Naive thymus-derived CD4-positive, alpha-beta T cell (primary cell): ENCODE measurements at regions not wholly inside any gene's neighbourhood (a gene's known extent, or its start where the extent isn't known, plus 50 kb on each side); places are given as distances from the start of the nearest gene placed in this dataset.
"Not testable (repeated sequence)": the region's sequence is repeated elsewhere in the genome, so short reads cannot be mapped to it uniquely, and the experiment has no call there.

Experiments
- ATAC-seq: fragments of 150-1000 bp; cut with Tn5 transposase; 2 replicates; pipeline ENCODE4 v1.10.0; 2021; ENCODE audit warnings: mild to moderate bottlenecking, moderate library complexity
- CTCF ChIA-PET: fragments of 350-600 bp; sonication (Branson Sonifier 250); formaldehyde crosslinking; loops from one replicate; lab custom pipeline; 2021; ENCODE audit warnings: antibody characterized with exemption; lab: Charles Lee
- POLR2A ChIA-PET: fragments of 350-600 bp; sonication (Branson Sonifier 250); formaldehyde crosslinking; loops from one replicate; lab custom pipeline; 2021; ENCODE audit warnings: antibody characterized with exemption, inconsistent platforms; lab: Charles Lee
- DNase-seq, 9 donors: peaks; one replicate each; pipeline versions ENCODE4 v3.0.0 to v3.0.0-alpha.2; 2020 to 2022; ENCODE audit warnings: mixed read lengths in 1 of 9
- H3K27ac ChIP-seq: one replicate; pipeline ENCODE4 v1.7.0; 2013; ENCODE audit warnings: mild to moderate bottlenecking, low read depth, low read length, moderate library complexity
- H3K27me3 ChIP-seq, 2 donors: one replicate each; pipeline ENCODE4 v1.7.0; 2013; ENCODE audit warnings: low read length in 2 of 2, mild to moderate bottlenecking in 2 of 2, moderate library complexity in 2 of 2; ENCODE audit not compliant: control insufficient read depth in 2 of 2, insufficient read depth in 2 of 2
- H3K36me3 ChIP-seq, 3 experiments: 1 replicate in 2 of 3; 2 replicates in 1 of 3; pipeline ENCODE4 v1.7.0; 2013; ENCODE audit warnings: low read length in 3 of 3, mild to moderate bottlenecking in 3 of 3, moderate library complexity in 1 of 3; ENCODE audit not compliant: insufficient read depth in 3 of 3, control insufficient read depth in 2 of 3
- H3K4me1 ChIP-seq, 2 donors: one replicate each; pipeline ENCODE4 v1.7.0; 2013; ENCODE audit warnings: low read length in 2 of 2, mild to moderate bottlenecking in 2 of 2, moderate library complexity in 1 of 2; ENCODE audit not compliant: control insufficient read depth in 2 of 2, insufficient read depth in 2 of 2
- H3K4me3 ChIP-seq: 2 replicates; pipeline ENCODE4 v1.7.0; 2013; ENCODE audit warnings: mild to moderate bottlenecking, low read length
- H3K9me3 ChIP-seq, 3 experiments: 1 replicate in 2 of 3; 2 replicates in 1 of 3; pipeline ENCODE4 v1.7.0; 2013; ENCODE audit warnings: low read length in 3 of 3; ENCODE audit not compliant: control insufficient read depth in 2 of 3
- H3K27ac Mint-ChIP-seq, 9 donors: one replicate each; pipeline ENCODE4 v1.8.0; 2020 to 2022; ENCODE audit warnings: mixed read lengths in 9 of 9, mild to moderate bottlenecking in 8 of 9, moderate library complexity in 5 of 9, inconsistent platforms in 2 of 9
- H3K27me3 Mint-ChIP-seq, 5 donors: one replicate each; pipeline ENCODE4 v1.8.0; 2021 to 2022; ENCODE audit warnings: mixed read lengths in 5 of 5, mild to moderate bottlenecking in 1 of 5
- H3K36me3 Mint-ChIP-seq, 5 donors: one replicate each; pipeline ENCODE4 v1.8.0; 2020 to 2022; ENCODE audit warnings: mixed read lengths in 5 of 5, mild to moderate bottlenecking in 3 of 5, inconsistent platforms in 1 of 5
- H3K4me1 Mint-ChIP-seq, 7 donors: one replicate each; pipeline ENCODE4 v1.8.0; 2020 to 2022; ENCODE audit warnings: mixed read lengths in 7 of 7, mild to moderate bottlenecking in 3 of 7, inconsistent platforms in 1 of 7
- H3K4me3 Mint-ChIP-seq, 10 donors: one replicate each; pipeline ENCODE4 v1.8.0; 2020 to 2022; ENCODE audit warnings: mild to moderate bottlenecking in 10 of 10, mixed read lengths in 10 of 10, moderate library complexity in 6 of 10, inconsistent platforms in 2 of 10
- H3K9me3 Mint-ChIP-seq, 11 donors: one replicate each; pipeline ENCODE4 v1.8.0; 2020 to 2022; ENCODE audit warnings: mixed read lengths in 11 of 11, mild to moderate bottlenecking in 4 of 11, inconsistent platforms in 1 of 11, moderate library complexity in 1 of 11
- intact Hi-C, 2 donors: fragments of 100-400 bp; cut with micrococcal nuclease; formaldehyde crosslinking; loops; one replicate each; pipeline ENCODE4 v1.15.1; 2023

GRCh38 chr2:75875606-75876005 lies 164.9 kb upstream of the GCFC2 start:
- H3K9me3 Mint-ChIP-seq, DNase-seq, H3K36me3 Mint-ChIP-seq, H3K27ac ChIP-seq, POLR2A ChIA-PET, H3K9me3 ChIP-seq, H3K4me3 ChIP-seq, H3K4me1 ChIP-seq, CTCF ChIA-PET, H3K36me3 ChIP-seq, intact Hi-C loops, H3K27me3 ChIP-seq, H3K27ac Mint-ChIP-seq, H3K27me3 Mint-ChIP-seq, H3K4me1 Mint-ChIP-seq, H3K4me3 Mint-ChIP-seq, ATAC-seq: not testable (repeated sequence)

GRCh38 chr2:75871762-75872614 lies 161.3 kb upstream of the GCFC2 start:
- H3K27ac ChIP-seq, ATAC-seq, H3K4me1 ChIP-seq, H3K36me3 Mint-ChIP-seq, H3K9me3 Mint-ChIP-seq, CTCF ChIA-PET, H3K4me1 Mint-ChIP-seq, intact Hi-C loops, POLR2A ChIA-PET, H3K27me3 Mint-ChIP-seq, H3K36me3 ChIP-seq, DNase-seq, H3K27me3 ChIP-seq, H3K27ac Mint-ChIP-seq, H3K9me3 ChIP-seq, H3K4me3 Mint-ChIP-seq, H3K4me3 ChIP-seq: not testable (repeated sequence)

GRCh38 chr2:75870651-75871137 lies 160.0 kb upstream of the GCFC2 start:
- DNase-seq (no peak), ATAC-seq (no peak)
- Mint-ChIP-seq H3K27me3 (peaks cover 0 to 6% (median 5%) of the 10 kb centered on the region in 5 donors), H3K4me3 (peak overlapping the region in 1 of 10 donors; percentile 12), H3K36me3 (no peaks in the 10 kb centered on the region), H3K9me3 (peaks cover 0 to 4% (median 0%) of the 10 kb centered on the region in 11 donors), H3K4me1 (no peaks in the 10 kb centered on the region), H3K27ac (no peak overlapping the region)
- CTCF ChIA-PET, result no interaction called here
- Histone ChIP-seq H3K4me3 (no peak overlapping the region), H3K27ac (no peak overlapping the region), H3K36me3 (no peaks in the 10 kb centered on the region), H3K9me3 (no peaks in the 10 kb centered on the region), H3K4me1 (no peaks in the 10 kb centered on the region), H3K27me3 (no peaks in the 10 kb centered on the region)
- POLR2A ChIA-PET, result no interaction called here
- intact Hi-C loops, result no loop called here

GRCh38 chr2:75870133-75870532 lies 159.4 kb upstream of the GCFC2 start:
- intact Hi-C loops, result no loop called here
- Mint-ChIP-seq H3K27ac (no peak overlapping the region), H3K4me3 (no peak overlapping the region), H3K27me3 (peaks cover 0 to 6% (median 6%) of the 10 kb centered on the region in 5 donors), H3K9me3 (peaks cover 0 to 4% (median 0%) of the 10 kb centered on the region in 11 donors), H3K36me3 (no peaks in the 10 kb centered on the region), H3K4me1 (no peaks in the 10 kb centered on the region)
- Histone ChIP-seq H3K9me3 (no peaks in the 10 kb centered on the region), H3K27me3 (no peaks in the 10 kb centered on the region), H3K36me3 (no peaks in the 10 kb centered on the region), H3K4me3 (no peak overlapping the region), H3K4me1 (no peaks in the 10 kb centered on the region), H3K27ac (no peak overlapping the region)
- POLR2A ChIA-PET, result no interaction called here
- CTCF ChIA-PET, result no interaction called here
- DNase-seq (no peak), ATAC-seq (no peak)

GRCh38 chr2:75865702-75866101 lies 155.0 kb upstream of the GCFC2 start:
- Mint-ChIP-seq H3K4me1 (no peaks in the 10 kb centered on the region), H3K4me3 (no peak overlapping the region), H3K27me3 (peaks cover 0 to 6% (median 3%) of the 10 kb centered on the region in 5 donors), H3K9me3 (peaks cover 0 to 2% (median 0%) of the 10 kb centered on the region in 11 donors), H3K27ac (no peak overlapping the region), H3K36me3 (no peaks in the 10 kb centered on the region)
- intact Hi-C loops, result no loop called here
- Histone ChIP-seq H3K9me3 (no peaks in the 10 kb centered on the region), H3K27me3 (no peaks in the 10 kb centered on the region), H3K4me1 (no peaks in the 10 kb centered on the region), H3K36me3 (no peaks in the 10 kb centered on the region), H3K27ac (no peak overlapping the region), H3K4me3 (no peak overlapping the region)
- DNase-seq (no peak), ATAC-seq (no peak)
- POLR2A ChIA-PET, result no interaction called here
- CTCF ChIA-PET, result no interaction called here

GRCh38 chr2:75865083-75865482 lies 154.4 kb upstream of the GCFC2 start:
- intact Hi-C loops, result no loop called here
- no peak overlapping the region for H3K4me3 Mint-ChIP-seq
- ATAC-seq (no peak), DNase-seq (no peak)
- CTCF ChIA-PET, result no interaction called here
- no peaks in the 10 kb centered on the region for H3K36me3 Mint-ChIP-seq
- H3K4me3 ChIP-seq, result no peak overlapping the region
- POLR2A ChIA-PET, result no interaction called here
- no peak overlapping the region for H3K27ac ChIP-seq
- H3K27me3 ChIP-seq, result no peaks in the 10 kb centered on the region
- H3K4me1 Mint-ChIP-seq, result no peaks in the 10 kb centered on the region
- peaks cover 0 to 2% (median 0%) of the 10 kb centered on the region in 11 donors for H3K9me3 Mint-ChIP-seq
- no peaks in the 10 kb centered on the region for H3K9me3 ChIP-seq
- H3K36me3 ChIP-seq, result no peaks in the 10 kb centered on the region
- peaks cover 0 to 6% (median 3%) of the 10 kb centered on the region in 5 donors for H3K27me3 Mint-ChIP-seq
- H3K4me1 ChIP-seq, result no peaks in the 10 kb centered on the region
- H3K27ac Mint-ChIP-seq, result no peak overlapping the region

GRCh38 chr2:75862547-75862946 lies 151.8 kb upstream of the GCFC2 start:
- no peaks in the 10 kb centered on the region for H3K4me1 Mint-ChIP-seq
- CTCF ChIA-PET, result no interaction called here
- intact Hi-C loops, result no loop called here

More at GRCh38 chr2:75862547-75862946, 151.8 kb upstream of the GCFC2 start:
- ATAC-seq (no peak), DNase-seq (no peak)
- H3K9me3 ChIP-seq, result no peaks in the 10 kb centered on the region
- Mint-ChIP-seq H3K36me3 (no peaks in the 10 kb centered on the region), H3K9me3 (peaks cover 0 to 2% (median 0%) of the 10 kb centered on the region in 11 donors), H3K4me3 (no peak overlapping the region), H3K27ac (no peak overlapping the region), H3K27me3 (peaks cover 0 to 7% (median 6%) of the 10 kb centered on the region in 5 donors)
- H3K27me3 ChIP-seq, result no peaks in the 10 kb centered on the region
- H3K27ac ChIP-seq, result no peak overlapping the region
- no peaks in the 10 kb centered on the region for H3K36me3 ChIP-seq
- POLR2A ChIA-PET, result no interaction called here
- no peaks in the 10 kb centered on the region for H3K4me1 ChIP-seq
- H3K4me3 ChIP-seq, result no peak overlapping the region
